ENCODE measurements at regions not wholly inside any gene's neighbourhood (a gene's known extent, or its start where the extent isn't known, plus 50 kb on each side); places are given as distances from the start of the nearest gene placed in this dataset.

DNA sequence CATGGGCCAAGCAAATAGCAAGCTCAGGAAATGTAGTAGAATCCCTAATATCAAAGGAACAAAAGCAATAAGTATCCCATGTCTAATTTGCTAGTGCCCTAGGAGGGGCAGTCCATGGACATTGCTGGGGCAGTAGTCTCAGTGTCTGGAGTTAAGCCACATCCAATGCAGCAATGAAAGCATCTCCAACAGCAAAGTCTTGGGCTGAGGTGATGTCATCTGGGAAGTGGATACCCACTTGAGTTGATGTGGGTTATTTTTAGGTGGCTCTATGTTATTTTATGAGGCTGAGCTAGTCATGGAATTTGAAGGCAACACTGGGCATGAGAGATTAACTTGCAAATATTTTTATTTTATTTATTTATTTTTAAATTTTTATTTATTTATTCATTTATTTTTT, 540.0 kb downstream of the ETV1 start:
- TF ChIP-seq EZH2 (IDR thresholded peaks at IDR 0.05; ENCODE audit: borderline replicate concordance, low read depth, low read length, poor library complexity, severe bottlenecking) (no peak), CTCF (conservative IDR thresholded peaks at IDR 0.05; ENCODE audit: low read depth, low read length) (no peak)
